ENCODE measurements at regions not wholly inside any gene's neighbourhood (a gene's known extent, or its start where the extent isn't known, plus 50 kb on each side); places are given as distances from the start of the nearest gene placed in this dataset.
A peak's percentile ranks its signal among the peaks of the same experiment; 100 is the strongest.

DNA sequence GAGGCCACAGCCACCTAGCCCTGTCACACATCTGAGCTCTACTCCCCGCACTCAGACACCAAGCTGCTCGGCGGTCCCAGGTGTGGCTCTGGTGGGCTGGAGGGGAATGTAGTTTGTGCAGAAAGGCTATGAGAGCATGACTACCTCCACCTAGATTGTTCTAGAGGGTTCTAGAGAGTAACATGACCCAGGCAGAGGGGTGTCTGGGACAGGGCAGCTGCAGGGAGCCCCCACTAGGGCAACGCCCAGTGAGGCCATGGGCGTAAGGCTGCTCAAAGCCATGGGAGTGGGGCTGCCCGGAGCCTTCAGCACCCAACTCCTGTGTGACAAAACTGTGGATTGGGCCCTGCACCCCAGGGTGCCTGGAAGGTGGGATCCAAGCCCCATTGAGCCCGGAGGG is 511.4 kb upstream of the MYT1L start:
- H2BK12ac ChIP-seq (ENCODE audit: low read length in 2 of 2), result no peak overlapping the region
- H3K4me1 ChIP-seq (ENCODE audit: control insufficient read depth, insufficient read depth, low read depth, low read length), result no peaks in the 10 kb centered on the region
- H3K4me2 ChIP-seq (ENCODE audit: low read length, poor library complexity, severe bottlenecking), result no peak overlapping the region
- no peak overlapping the region for H3K18ac ChIP-seq (ENCODE audit: low read depth in 1 of 2, low read length in 2 of 2)
- no peak overlapping the region for H3K23ac ChIP-seq (ENCODE audit: low read length in 2 of 2)
- 75% methylated on average over 4 of the region's 7 CpGs for WGBS
- no peak overlapping the region for H4K91ac ChIP-seq (ENCODE audit: low read length)
- H3K4me3 ChIP-seq (ENCODE audit: insufficient read depth in 1 of 2, low read depth in 1 of 2, low read length in 2 of 2), result no peak overlapping the region
- H3K27me3 ChIP-seq (ENCODE audit: control insufficient read depth in 1 of 2, insufficient read depth in 1 of 2, low read length in 2 of 2), result no peaks in the 10 kb centered on the region
- DNase-seq, result no peak
- H3K9ac ChIP-seq (ENCODE audit: low read length), result no peak overlapping the region
- no peak overlapping the region for H2BK5ac ChIP-seq (ENCODE audit: low read depth, low read length, poor library complexity, severe bottlenecking)
- no peak overlapping the region for H3K14ac ChIP-seq (ENCODE audit: low read length in 2 of 2)
- H2BK120ac ChIP-seq (ENCODE audit: low read depth, low read length), result no peak overlapping the region
- no peaks in the 10 kb centered on the region for H3K9me3 ChIP-seq (ENCODE audit: control insufficient read depth, low read length)
- H2BK15ac ChIP-seq (ENCODE audit: low read depth, poor library complexity, severe bottlenecking), result no peak overlapping the region
- no peak overlapping the region for H2AK5ac ChIP-seq (ENCODE audit: low read length, severe bottlenecking)
- H3K36me3 ChIP-seq (ENCODE audit: control insufficient read depth in 1 of 2, insufficient read depth in 2 of 2, low read depth in 1 of 2, low read length in 2 of 2), result no peaks in the 10 kb centered on the region
- H2AFZ ChIP-seq (ENCODE audit: low read depth, low read length), result no peak overlapping the region
- H3K27ac ChIP-seq (ENCODE audit: low read length, poor library complexity, severe bottlenecking), result no peak overlapping the region
- H3K4ac ChIP-seq (ENCODE audit: low read depth in 1 of 2, low read length in 2 of 2), result no peak overlapping the region
- no peaks in the 10 kb centered on the region for H3K79me1 ChIP-seq (replicated peaks; ENCODE audit: low read length, poor library complexity, severe bottlenecking)
- no peak overlapping the region for H4K8ac ChIP-seq (ENCODE audit: low read length)

DNA sequence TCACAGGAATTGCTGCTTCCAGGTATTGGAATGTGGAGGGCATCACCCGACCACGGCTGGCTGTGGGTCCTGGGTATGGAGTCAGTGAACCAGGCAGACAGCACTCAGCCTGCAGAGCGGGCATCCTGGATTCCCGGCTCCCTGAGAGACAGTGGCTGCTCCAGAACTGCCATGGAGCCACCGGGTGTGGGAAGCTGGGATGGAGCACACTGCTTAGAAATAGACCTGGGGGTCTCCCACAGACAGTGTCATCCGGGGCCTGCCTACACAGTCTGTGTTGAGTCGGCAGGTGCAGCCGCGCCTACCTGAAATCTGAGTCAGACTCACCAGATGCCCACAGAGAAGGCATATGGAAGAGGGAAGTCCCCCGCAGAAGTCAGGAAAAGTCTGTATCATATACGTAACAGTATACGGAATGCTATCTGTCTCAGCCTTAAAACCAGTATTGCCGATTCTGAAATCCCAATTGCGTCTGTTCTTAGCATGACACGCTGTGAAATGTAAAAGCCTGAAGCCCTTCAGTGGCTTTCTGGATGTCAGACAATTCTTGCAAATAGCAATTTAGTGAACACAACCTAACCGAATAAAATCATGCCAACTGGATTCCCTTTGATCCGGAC is 509.7 kb upstream of the MYT1L start:
- no peak overlapping the region for H2AK5ac ChIP-seq (ENCODE audit: low read length, severe bottlenecking)
- H3K27ac ChIP-seq (ENCODE audit: low read length, poor library complexity, severe bottlenecking), result no peak overlapping the region

DNA sequence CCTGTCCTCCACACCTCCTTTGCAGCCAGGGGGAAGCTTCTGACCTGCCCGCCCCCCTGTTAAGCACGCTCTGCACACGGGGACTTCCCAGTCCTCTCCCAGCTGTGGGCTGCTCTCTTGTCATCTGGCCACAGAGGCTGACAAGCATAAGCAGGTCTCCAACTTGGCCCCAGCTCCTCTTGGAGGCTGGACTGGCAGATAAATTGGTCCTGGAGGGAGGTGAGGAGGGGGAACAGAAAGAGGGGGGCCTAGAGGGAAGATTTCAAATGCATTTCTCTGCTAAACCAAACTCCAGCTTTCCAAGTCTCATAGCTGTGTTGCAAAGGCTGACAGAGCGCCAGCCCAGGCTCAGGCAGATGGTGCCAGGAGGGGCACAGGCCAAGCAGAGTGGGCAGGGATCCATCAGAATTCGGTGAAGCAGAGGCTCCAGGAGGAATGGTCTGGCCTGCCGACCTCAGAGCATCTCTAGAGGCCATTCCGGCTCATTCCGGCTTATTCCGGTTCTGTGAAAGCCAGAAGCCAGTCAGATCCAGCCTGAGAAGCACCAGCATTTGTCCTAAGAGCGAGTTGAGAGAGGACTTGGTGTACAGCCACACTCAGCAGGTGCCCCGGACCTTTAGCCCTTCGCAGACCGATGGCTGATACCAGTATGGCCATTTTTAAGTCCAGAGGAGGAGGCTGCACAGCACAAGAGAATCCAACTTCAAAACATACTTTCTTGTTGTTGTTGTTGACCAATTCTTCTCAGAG is 508.9 kb upstream of the MYT1L start:
- Histone ChIP-seq H3K9ac (ENCODE audit: low read length) (no peak overlapping the region), H3K14ac (ENCODE audit: low read length in 2 of 2) (no peak overlapping the region), H3K23ac (ENCODE audit: low read length in 2 of 2) (no peak overlapping the region), H2BK15ac (ENCODE audit: low read depth, poor library complexity, severe bottlenecking) (no peak overlapping the region), H2BK120ac (ENCODE audit: low read depth, low read length) (no peak overlapping the region), H3K79me1 (replicated peaks; ENCODE audit: low read length, poor library complexity, severe bottlenecking) (no peaks in the 10 kb centered on the region), H3K27ac (ENCODE audit: low read length, poor library complexity, severe bottlenecking) (no peak overlapping the region), H3K36me3 (ENCODE audit: control insufficient read depth in 1 of 2, insufficient read depth in 2 of 2, low read depth in 1 of 2, low read length in 2 of 2) (no peaks in the 10 kb centered on the region), H3K9me3 (ENCODE audit: control insufficient read depth, low read length) (no peaks in the 10 kb centered on the region), H3K4me2 (ENCODE audit: low read length, poor library complexity, severe bottlenecking) (no peak overlapping the region), H4K8ac (ENCODE audit: low read length) (no peak overlapping the region), H3K4me3 (ENCODE audit: insufficient read depth in 1 of 2, low read depth in 1 of 2, low read length in 2 of 2) (no peak overlapping the region), H3K4me1 (ENCODE audit: control insufficient read depth, insufficient read depth, low read depth, low read length) (no peaks in the 10 kb centered on the region), H2BK12ac (ENCODE audit: low read length in 2 of 2) (no peak overlapping the region), H2BK5ac (ENCODE audit: low read depth, low read length, poor library complexity, severe bottlenecking) (no peak overlapping the region), H2AFZ (ENCODE audit: low read depth, low read length) (no peak overlapping the region), H2AK5ac (ENCODE audit: low read length, severe bottlenecking) (no peak overlapping the region), H4K91ac (ENCODE audit: low read length) (no peak overlapping the region), H3K4ac (ENCODE audit: low read depth in 1 of 2, low read length in 2 of 2) (no peak overlapping the region), H3K27me3 (ENCODE audit: control insufficient read depth in 1 of 2, insufficient read depth in 1 of 2, low read length in 2 of 2) (no peaks in the 10 kb centered on the region), H3K18ac (ENCODE audit: low read depth in 1 of 2, low read length in 2 of 2) (no peak overlapping the region)
- no peak for DNase-seq
- 72% methylated on average over 13 of the region's 13 CpGs for WGBS

More for the DNA sequence above, 509.7 kb upstream of the MYT1L start:
- H3K27me3 ChIP-seq (ENCODE audit: control insufficient read depth in 1 of 2, insufficient read depth in 1 of 2, low read length in 2 of 2), result no peaks in the 10 kb centered on the region
- no peak overlapping the region for H4K91ac ChIP-seq (ENCODE audit: low read length)
- H2BK5ac ChIP-seq (ENCODE audit: low read depth, low read length, poor library complexity, severe bottlenecking), result no peak overlapping the region
- no peaks in the 10 kb centered on the region for H3K79me1 ChIP-seq (replicated peaks; ENCODE audit: low read length, poor library complexity, severe bottlenecking)
- H3K9me3 ChIP-seq (ENCODE audit: control insufficient read depth, low read length), result no peaks in the 10 kb centered on the region
- WGBS, result 92% methylated on average over 17 of the region's 17 CpGs
- H3K9ac ChIP-seq (ENCODE audit: low read length), result no peak overlapping the region
- peak overlapping the region; percentile 57 for H2BK15ac ChIP-seq (ENCODE audit: low read depth, poor library complexity, severe bottlenecking)
- H3K4me3 ChIP-seq (ENCODE audit: insufficient read depth in 1 of 2, low read depth in 1 of 2, low read length in 2 of 2), result no peak overlapping the region
- no peak overlapping the region for H2BK120ac ChIP-seq (ENCODE audit: low read depth, low read length)
- no peak overlapping the region for H3K18ac ChIP-seq (ENCODE audit: low read depth in 1 of 2, low read length in 2 of 2)
- H3K4me2 ChIP-seq (ENCODE audit: low read length, poor library complexity, severe bottlenecking), result no peak overlapping the region
- H3K14ac ChIP-seq (ENCODE audit: low read length in 2 of 2), result no peak overlapping the region
- H3K4ac ChIP-seq (ENCODE audit: low read depth in 1 of 2, low read length in 2 of 2), result no peak overlapping the region
- no peak overlapping the region for H2AFZ ChIP-seq (ENCODE audit: low read depth, low read length)
- no peaks in the 10 kb centered on the region for H3K36me3 ChIP-seq (ENCODE audit: control insufficient read depth in 1 of 2, insufficient read depth in 2 of 2, low read depth in 1 of 2, low read length in 2 of 2)
- no peak overlapping the region for H4K8ac ChIP-seq (ENCODE audit: low read length)
- H2BK12ac ChIP-seq (ENCODE audit: low read length in 2 of 2), result no peak overlapping the region
- H3K4me1 ChIP-seq (ENCODE audit: control insufficient read depth, insufficient read depth, low read depth, low read length), result no peaks in the 10 kb centered on the region
- DNase-seq, result no peak
- no peak overlapping the region for H3K23ac ChIP-seq (ENCODE audit: low read length in 2 of 2)

DNA sequence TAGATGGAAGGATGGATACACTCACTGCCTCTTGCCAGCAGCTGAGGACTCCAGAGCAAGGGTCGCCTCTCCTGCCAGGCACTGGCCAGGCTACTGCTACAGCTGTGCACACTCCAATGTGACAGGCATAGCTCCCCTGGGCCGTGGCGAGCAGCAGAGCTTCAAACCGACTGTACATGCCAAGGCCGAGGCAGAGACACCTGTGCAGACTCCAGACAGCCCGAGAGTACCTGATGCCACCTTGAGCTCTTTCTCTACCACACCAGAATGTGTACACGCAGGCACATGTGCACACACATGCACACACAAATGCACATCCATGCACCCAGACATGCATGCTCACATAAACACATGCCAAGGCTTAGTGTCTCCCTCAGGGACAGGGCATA is 508.3 kb upstream of the MYT1L start:
- Histone ChIP-seq H3K9me3 (ENCODE audit: control insufficient read depth, low read length) (no peaks in the 10 kb centered on the region), H3K18ac (ENCODE audit: low read depth in 1 of 2, low read length in 2 of 2) (no peak overlapping the region), H2AFZ (ENCODE audit: low read depth, low read length) (no peak overlapping the region), H3K14ac (ENCODE audit: low read length in 2 of 2) (no peak overlapping the region), H3K4me3 (ENCODE audit: insufficient read depth in 1 of 2, low read depth in 1 of 2, low read length in 2 of 2) (no peak overlapping the region), H2AK5ac (ENCODE audit: low read length, severe bottlenecking) (no peak overlapping the region), H3K4me1 (ENCODE audit: control insufficient read depth, insufficient read depth, low read depth, low read length) (no peaks in the 10 kb centered on the region), H2BK120ac (ENCODE audit: low read depth, low read length) (no peak overlapping the region), H3K4me2 (ENCODE audit: low read length, poor library complexity, severe bottlenecking) (no peak overlapping the region), H3K27me3 (ENCODE audit: control insufficient read depth in 1 of 2, insufficient read depth in 1 of 2, low read length in 2 of 2) (no peaks in the 10 kb centered on the region), H2BK12ac (ENCODE audit: low read length in 2 of 2) (no peak overlapping the region), H3K4ac (ENCODE audit: low read depth in 1 of 2, low read length in 2 of 2) (no peak overlapping the region), H3K36me3 (ENCODE audit: control insufficient read depth in 1 of 2, insufficient read depth in 2 of 2, low read depth in 1 of 2, low read length in 2 of 2) (no peaks in the 10 kb centered on the region), H2BK5ac (ENCODE audit: low read depth, low read length, poor library complexity, severe bottlenecking) (no peak overlapping the region), H4K8ac (ENCODE audit: low read length) (no peak overlapping the region), H3K23ac (ENCODE audit: low read length in 2 of 2) (no peak overlapping the region), H2BK15ac (ENCODE audit: low read depth, poor library complexity, severe bottlenecking) (no peak overlapping the region), H3K79me1 (replicated peaks; ENCODE audit: low read length, poor library complexity, severe bottlenecking) (no peaks in the 10 kb centered on the region), H3K27ac (ENCODE audit: low read length, poor library complexity, severe bottlenecking) (no peak overlapping the region), H3K9ac (ENCODE audit: low read length) (no peak overlapping the region), H4K91ac (ENCODE audit: low read length) (peak overlapping the region; percentile 22)
- 75% methylated on average over 7 of the region's 7 CpGs for WGBS
- no peak for DNase-seq

All from mesenchymal stem cell (in vitro differentiated cells and primary cell).